ENCODE measurements at regions not wholly inside any gene's neighbourhood (a gene's known extent, or its start where the extent isn't known, plus 50 kb on each side); places are given as distances from the start of the nearest gene placed in this dataset.

DNA sequence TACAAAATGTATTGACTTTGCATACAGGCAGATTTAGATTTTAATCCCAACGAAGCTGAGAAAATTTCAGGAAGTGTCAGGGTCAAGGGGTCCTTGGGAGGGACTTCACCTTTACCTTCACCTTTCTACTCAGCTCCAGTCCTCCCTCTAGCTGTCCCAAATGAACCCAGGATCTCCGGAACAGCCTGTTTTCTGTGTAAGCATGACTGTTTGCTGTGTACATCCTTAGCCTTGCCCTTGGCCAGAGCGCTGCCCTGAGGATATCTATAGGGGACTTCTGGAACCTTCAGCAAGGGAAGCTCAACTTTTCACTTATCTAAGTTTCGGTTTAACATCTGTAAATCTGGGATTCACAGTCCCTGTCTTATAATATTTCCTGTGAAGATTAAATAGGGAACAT is 246.8 kb upstream of the ST6GAL2 start:
- TF ChIP-seq POLR2A (IDR thresholded peaks at IDR 0.05; ENCODE audit: low read length) (no peak), GATA1 (IDR thresholded peaks at IDR 0.05; ENCODE audit: low read depth, low read length) (no peak)

Measured in erythroblast (primary cell).